Mucosa of descending colon (tissue), 3 donors: ENCODE measurements at regions not wholly inside any gene's neighbourhood (a gene's known extent, or its start where the extent isn't known, plus 50 kb on each side); places are given as distances from the start of the nearest gene placed in this dataset.

ENCODE experiments used
- ATAC-seq: fragments of 200-7000 bp; cut with Tn5 transposase; one replicate; pipeline ENCODE4 v1.9.1; 2020; ENCODE audit warnings: mild to moderate bottlenecking, moderate library complexity
- DNase-seq, 3 donors: peaks; one replicate each; pipeline ENCODE4 v3.0.0-alpha.2; 2020
- H3K36me3 ChIP-seq: fragments of 200-600 bp; one replicate; pipeline ENCODE4 v1.8.0; 2021; ENCODE audit warnings: low read depth, mild to moderate bottlenecking
- H3K4me1 ChIP-seq: fragments of 200-600 bp; one replicate; pipeline ENCODE4 v1.8.0; 2021; ENCODE audit warnings: low read depth, mild to moderate bottlenecking
- H3K4me3 ChIP-seq: fragments of 200-600 bp; one replicate; pipeline ENCODE4 v1.8.0; 2021; ENCODE audit warnings: mild to moderate bottlenecking
- H3K9me3 ChIP-seq: fragments of 200-600 bp; one replicate; pipeline ENCODE4 v1.8.0; 2021; ENCODE audit warnings: mild to moderate bottlenecking
- CTCF ChIP-seq: fragments of 200-600 bp; IDR thresholded peaks from one replicate; pipeline ENCODE4 v1.8.0; 2022; ENCODE audit warnings: antibody characterized with exemption, mild to moderate bottlenecking
- intact Hi-C, 2 donors: fragments of 100-400 bp; cut with DNase I in 1 of 2; cut with micrococcal nuclease in 1 of 2; formaldehyde crosslinking; loops; one replicate each; pipeline versions ENCODE4 v1.11.0 to v1.11.1; 2022; cut with DNase I, micrococcal nuclease
- donor health status: DM: no; HTN: no; CAD: no; lungs with moderate emphysema.
- donor health status: DM: no; HTN: no; CAD: no.
- donor health status: DM: no; HTN: yes; CAD: no.

- H3K9me3 ChIP-seq: peaks cover 7% of the 10 kb centered on the region
- TF ChIP-seq CTCF: no peak
- intact Hi-C loops: no loop called here
- no peaks in the 10 kb centered on the region for H3K4me1 ChIP-seq
- ATAC-seq: no peak
- H3K4me3 ChIP-seq: no peak overlapping the region
- no peak for DNase-seq
- no peaks in the 10 kb centered on the region for H3K36me3 ChIP-seq
These were observed 213.5 kb upstream of the TAPT1 start for GRCh38 chr4:16439768-16440167.

- Histone ChIP-seq H3K9me3 (peaks cover 7% of the 10 kb centered on the region), H3K4me1 (no peaks in the 10 kb centered on the region), H3K36me3 (no peaks in the 10 kb centered on the region), H3K4me3 (no peak overlapping the region)
- DNase-seq (no peak), ATAC-seq (no peak)
- intact Hi-C loops: no loop called here
- no peak for TF ChIP-seq CTCF
These were observed 212.7 kb upstream of the TAPT1 start for GRCh38 chr4:16438986-16439385.

- Histone ChIP-seq H3K9me3 (peaks cover 7% of the 10 kb centered on the region), H3K4me3 (no peak overlapping the region), H3K4me1 (no peaks in the 10 kb centered on the region), H3K36me3 (no peaks in the 10 kb centered on the region)
- no peak for TF ChIP-seq CTCF
- DNase-seq (no peak), ATAC-seq (no peak)
- intact Hi-C loops: no loop called here
These were observed 211.6 kb upstream of the TAPT1 start for GRCh38 chr4:16437836-16438235.

- ATAC-seq (no peak), DNase-seq (no peak)
- intact Hi-C loops: no loop called here
- no peaks in the 10 kb centered on the region for H3K4me1 ChIP-seq
- no peaks in the 10 kb centered on the region for H3K36me3 ChIP-seq
- no peak overlapping the region for H3K4me3 ChIP-seq
- H3K9me3 ChIP-seq: no peaks in the 10 kb centered on the region
- TF ChIP-seq CTCF: no peak
These were observed 205.6 kb upstream of the TAPT1 start for GRCh38 chr4:16431866-16432265.

GRCh38 chr4:16418814-16419213 is 192.5 kb upstream of the TAPT1 start:
- no peak for TF ChIP-seq CTCF
- H3K36me3 ChIP-seq: no peaks in the 10 kb centered on the region
- no peak for ATAC-seq
- H3K4me3 ChIP-seq: no peak overlapping the region
- intact Hi-C loops: no loop called here
- no peaks in the 10 kb centered on the region for H3K9me3 ChIP-seq
- no peaks in the 10 kb centered on the region for H3K4me1 ChIP-seq
- no peak for DNase-seq

- TF ChIP-seq CTCF: no peak
- Histone ChIP-seq H3K4me1 (no peaks in the 10 kb centered on the region), H3K9me3 (no peaks in the 10 kb centered on the region), H3K4me3 (no peak overlapping the region), H3K36me3 (no peaks in the 10 kb centered on the region)
- intact Hi-C loops: no loop called here
- ATAC-seq (no peak), DNase-seq (no peak)
These were observed 190.9 kb upstream of the TAPT1 start for GRCh38 chr4:16417198-16417597.
